RWPE2 (cell line): ENCODE measurements at regions not wholly inside any gene's neighbourhood (a gene's known extent, or its start where the extent isn't known, plus 50 kb on each side); places are given as distances from the start of the nearest gene placed in this dataset.
"Not testable (repeated sequence)": the region's sequence is repeated elsewhere in the genome, so short reads cannot be mapped to it uniquely, and the experiment has no call there.

Experiments used
- ATAC-seq: fragments of 200-7000 bp; cut with Tn5 transposase; 3 replicates; pipeline ENCODE4 v1.9.1; 2021; ENCODE audit warnings: low read depth
- DNase-seq: peaks from one replicate; pipeline ENCODE4 v3.0.0-alpha.2; 2020; ENCODE audit warnings: low spot score
- H3K27ac ChIP-seq: fragments of 450-650 bp; 2 replicates; pipeline ENCODE4 v1.5.1; 2017; ENCODE audit warnings: mild to moderate bottlenecking; ENCODE audit not compliant: poor library complexity, severe bottlenecking
- H3K27me3 ChIP-seq: fragments of 250-450 bp; sonication (Bioruptor Pico); 2 replicates; pipeline ENCODE4 v1.5.1; 2021; ENCODE audit warnings: mild to moderate bottlenecking, moderate library complexity; ENCODE audit not compliant: insufficient read depth, poor library complexity, severe bottlenecking
- H3K36me3 ChIP-seq: fragments of 250-450 bp; sonication (Bioruptor Pico); 2 replicates; pipeline ENCODE4 v1.5.1; 2020; ENCODE audit warnings: low read depth, mild to moderate bottlenecking, moderate library complexity
- H3K4me1 ChIP-seq: fragments of 250-450 bp; sonication (Bioruptor Pico); 2 replicates; pipeline ENCODE4 v1.5.1; 2021; ENCODE audit warnings: mild to moderate bottlenecking, moderate library complexity; ENCODE audit not compliant: insufficient read depth, poor library complexity, severe bottlenecking
- H3K4me3 ChIP-seq: fragments of 250-450 bp; sonication (Bioruptor Pico); 2 replicates; pipeline ENCODE4 v1.5.1; 2021; ENCODE audit warnings: mild to moderate bottlenecking, moderate library complexity; ENCODE audit not compliant: severe bottlenecking
- H3K9me3 ChIP-seq: fragments of 250-450 bp; sonication (Bioruptor Pico); 2 replicates; pipeline ENCODE4 v1.5.1; 2021; ENCODE audit warnings: mild to moderate bottlenecking, moderate library complexity; ENCODE audit not compliant: severe bottlenecking
- TF ChIP-seq, protein P1 (sequence below): fragments of 450-650 bp; IDR thresholded peaks from one replicate; pipeline ENCODE4 v1.5.1; 2017; ENCODE audit warnings: mild to moderate bottlenecking, moderate library complexity; ENCODE audit not compliant: poor library complexity, severe bottlenecking

DNA sequence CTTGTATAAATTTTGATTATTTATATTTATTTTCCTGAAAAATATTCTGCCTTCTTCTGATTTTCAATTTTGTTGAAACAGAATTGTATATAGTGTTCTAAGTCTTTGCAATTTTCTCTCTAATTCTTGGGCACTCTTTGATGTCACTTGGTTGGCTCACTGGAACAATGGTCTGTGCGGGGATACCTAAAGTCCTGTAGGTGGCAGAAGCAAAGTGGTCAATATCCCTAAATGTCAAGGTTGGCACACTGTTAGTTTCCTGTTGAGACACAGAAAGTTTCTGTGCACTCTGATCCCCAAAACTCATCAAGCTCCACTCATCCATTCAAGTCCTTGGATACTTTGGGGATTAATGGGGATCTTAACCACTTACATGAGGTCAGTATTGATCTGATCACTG lies 480.8 kb upstream of the CCNG1 start:
- Histone ChIP-seq H3K9me3 (peaks cover 4% of the 10 kb centered on the region), H3K36me3 (no peaks in the 10 kb centered on the region), H3K4me1 (no peaks in the 10 kb centered on the region), H3K27ac (no peak overlapping the region), H3K4me3 (no peak overlapping the region), H3K27me3 (peaks cover 8% of the 10 kb centered on the region)
- TF ChIP-seq, protein P1, sequence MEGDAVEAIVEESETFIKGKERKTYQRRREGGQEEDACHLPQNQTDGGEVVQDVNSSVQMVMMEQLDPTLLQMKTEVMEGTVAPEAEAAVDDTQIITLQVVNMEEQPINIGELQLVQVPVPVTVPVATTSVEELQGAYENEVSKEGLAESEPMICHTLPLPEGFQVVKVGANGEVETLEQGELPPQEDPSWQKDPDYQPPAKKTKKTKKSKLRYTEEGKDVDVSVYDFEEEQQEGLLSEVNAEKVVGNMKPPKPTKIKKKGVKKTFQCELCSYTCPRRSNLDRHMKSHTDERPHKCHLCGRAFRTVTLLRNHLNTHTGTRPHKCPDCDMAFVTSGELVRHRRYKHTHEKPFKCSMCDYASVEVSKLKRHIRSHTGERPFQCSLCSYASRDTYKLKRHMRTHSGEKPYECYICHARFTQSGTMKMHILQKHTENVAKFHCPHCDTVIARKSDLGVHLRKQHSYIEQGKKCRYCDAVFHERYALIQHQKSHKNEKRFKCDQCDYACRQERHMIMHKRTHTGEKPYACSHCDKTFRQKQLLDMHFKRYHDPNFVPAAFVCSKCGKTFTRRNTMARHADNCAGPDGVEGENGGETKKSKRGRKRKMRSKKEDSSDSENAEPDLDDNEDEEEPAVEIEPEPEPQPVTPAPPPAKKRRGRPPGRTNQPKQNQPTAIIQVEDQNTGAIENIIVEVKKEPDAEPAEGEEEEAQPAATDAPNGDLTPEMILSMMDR: no peak
- DNase-seq: no peak
- 0 out of 3 replicates have a peak, but pooled peaks have one; percentile 42 for ATAC-seq

DNA sequence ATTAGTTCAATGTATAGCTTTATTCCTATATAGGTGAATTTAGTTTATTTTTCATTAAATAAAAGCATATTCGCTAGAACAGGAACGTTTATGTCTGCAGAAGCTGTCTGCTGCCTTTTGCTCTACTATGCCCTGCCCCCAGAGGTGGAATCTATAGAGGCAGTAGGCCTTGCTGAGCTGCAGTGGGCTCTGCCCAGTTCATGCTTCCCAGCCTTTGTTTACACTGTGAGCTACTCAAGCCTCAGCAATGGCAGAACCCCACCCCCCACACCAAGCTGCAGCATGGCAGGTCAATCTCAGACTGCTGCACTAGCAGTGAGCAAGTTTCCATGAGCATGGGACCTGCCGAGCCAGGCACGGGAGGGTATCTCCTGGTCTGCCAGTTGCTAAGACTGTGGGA lies 473.3 kb upstream of the CCNG1 start:
- DNase-seq, H3K9me3 ChIP-seq, H3K4me3 ChIP-seq, ATAC-seq, H3K36me3 ChIP-seq, H3K4me1 ChIP-seq, H3K27me3 ChIP-seq, H3K27ac ChIP-seq: not testable (repeated sequence)

DNA sequence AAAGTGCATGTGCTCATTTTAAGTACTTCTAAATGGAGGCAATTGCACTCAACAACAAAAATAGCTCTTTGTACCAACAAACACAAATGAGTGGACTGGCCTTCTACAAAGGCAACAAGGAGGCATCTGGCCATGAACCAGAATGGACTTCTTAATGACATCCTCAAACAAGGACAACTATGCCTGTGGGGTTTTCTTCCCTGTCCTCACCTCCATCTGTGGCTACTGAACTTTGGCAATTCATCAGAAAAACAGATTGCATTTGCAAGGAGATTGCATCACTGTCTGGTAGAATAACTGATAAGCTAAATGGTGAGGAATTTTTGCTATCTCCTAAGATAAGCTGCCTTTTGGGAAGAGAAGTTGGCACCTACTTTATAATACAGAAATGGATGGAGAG lies 447.3 kb upstream of the CCNG1 start:
- no peak overlapping the region for H3K4me3 ChIP-seq
- H3K27me3 ChIP-seq: no peaks in the 10 kb centered on the region
- DNase-seq (no peak), ATAC-seq (no peak)
- H3K36me3 ChIP-seq: no peaks in the 10 kb centered on the region
- TF ChIP-seq, protein P1: no peak
- H3K4me1 ChIP-seq: no peaks in the 10 kb centered on the region
- H3K27ac ChIP-seq: no peak overlapping the region
- H3K9me3 ChIP-seq: no peaks in the 10 kb centered on the region

DNA sequence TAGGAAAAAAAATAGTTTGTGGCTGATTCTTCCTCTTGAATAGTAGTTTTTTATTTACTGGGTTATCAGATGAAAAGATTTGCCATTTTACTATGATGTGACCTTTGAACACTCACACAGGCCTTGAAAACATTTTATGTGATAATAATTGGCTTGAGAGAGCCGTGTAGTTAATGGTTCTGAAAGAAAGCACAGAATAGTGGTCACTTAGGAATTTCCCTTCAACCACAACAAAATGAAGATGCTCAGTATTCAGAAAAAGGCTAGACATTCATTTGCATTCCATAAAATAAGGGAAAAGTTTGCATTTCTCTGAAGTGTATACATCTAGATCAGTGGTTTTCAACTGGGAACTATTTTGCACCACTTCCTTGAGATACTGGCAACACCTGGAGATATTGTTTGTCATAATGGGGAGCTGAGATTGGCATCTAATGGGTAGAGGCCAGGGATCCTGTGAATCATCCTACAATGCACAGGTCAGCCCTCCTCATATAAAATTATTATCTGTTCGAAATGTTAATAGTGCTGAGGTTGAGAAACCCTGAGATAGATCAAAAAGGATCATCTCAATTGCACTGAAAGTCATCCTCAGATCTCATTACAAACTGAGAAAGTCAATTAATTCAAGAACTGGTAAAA lies 446.4 kb upstream of the CCNG1 start:
- no peaks in the 10 kb centered on the region for H3K27me3 ChIP-seq
- no peak; the same call in 2 of the 3 replicates for ATAC-seq
- no peaks in the 10 kb centered on the region for H3K36me3 ChIP-seq
- TF ChIP-seq, protein P1: no peak
- H3K9me3 ChIP-seq: no peaks in the 10 kb centered on the region
- H3K4me3 ChIP-seq: no peak overlapping the region
- DNase-seq: no peak
- no peaks in the 10 kb centered on the region for H3K4me1 ChIP-seq
- no peak overlapping the region for H3K27ac ChIP-seq

DNA sequence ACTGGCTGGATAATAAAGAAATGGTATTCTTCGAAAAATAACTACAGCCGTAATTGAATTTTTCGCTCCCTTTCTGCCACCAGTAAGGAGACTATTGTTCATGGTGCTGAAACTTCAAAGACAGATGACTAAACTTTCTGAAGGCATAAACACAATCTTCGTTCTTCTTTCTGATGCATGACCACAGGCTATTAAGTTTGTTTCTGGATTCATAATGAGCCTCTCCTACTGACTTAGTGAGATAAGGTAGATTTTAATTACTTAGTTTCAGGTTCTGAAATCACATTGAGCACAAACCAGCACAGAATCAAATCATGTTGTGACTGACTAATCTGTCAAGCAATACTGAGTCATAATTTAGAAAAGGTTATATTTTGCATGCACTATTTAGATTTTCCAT lies 441.8 kb upstream of the CCNG1 start:
- no peaks in the 10 kb centered on the region for H3K36me3 ChIP-seq
- no peak overlapping the region for H3K4me3 ChIP-seq
- TF ChIP-seq, protein P1: no peak
- no peak overlapping the region for H3K27ac ChIP-seq
- ATAC-seq (no peak), DNase-seq (no peak)
- peaks cover 3% of the 10 kb centered on the region for H3K9me3 ChIP-seq
- no peaks in the 10 kb centered on the region for H3K27me3 ChIP-seq
- H3K4me1 ChIP-seq: no peaks in the 10 kb centered on the region
